ENCODE measurements at regions not wholly inside any gene's neighbourhood (a gene's known extent, or its start where the extent isn't known, plus 50 kb on each side); places are given as distances from the start of the nearest gene placed in this dataset.
"Not testable (repeated sequence)": the region's sequence is repeated elsewhere in the genome, so short reads cannot be mapped to it uniquely, and the experiment has no call there.

- intact Hi-C loops (cut with DNase I; ENCODE audit: low total_unique reads): no loop called here
- 89 to 90% methylated on average over 5 of the region's 5 CpGs for WGBS, 2 donors
- Histone ChIP-seq H3K9me3 (no peaks in the 10 kb centered on the region), H3K27ac (no peak overlapping the region), H3K4me1 (no peaks in the 10 kb centered on the region), H3K27me3 (no peaks in the 10 kb centered on the region), H3K4me3 (no peak overlapping the region), H3K36me3 (ENCODE audit: low read depth, missing control alignments) (no peaks in the 10 kb centered on the region)
- TF ChIP-seq CTCF (IDR thresholded peaks at IDR 0.05) (no peak), POLR2A (IDR thresholded peaks at IDR 0.05) (no peak)
- no peak for DNase-seq
Observed at GRCh38 chr3:72164635-72164978, 379.7 kb upstream of the PROK2 start.

- Histone ChIP-seq H3K4me1 (no peaks in the 10 kb centered on the region), H3K36me3 (ENCODE audit: low read depth, missing control alignments) (no peaks in the 10 kb centered on the region), H3K4me3 (no peak overlapping the region), H3K9me3 (no peaks in the 10 kb centered on the region), H3K27ac (no peak overlapping the region), H3K27me3 (no peaks in the 10 kb centered on the region)
- no peak for DNase-seq
- TF ChIP-seq CTCF (IDR thresholded peaks at IDR 0.05) (no peak), POLR2A (IDR thresholded peaks at IDR 0.05) (no peak)
- intact Hi-C loops (cut with DNase I; ENCODE audit: low total_unique reads): no loop called here
- 93 to 94% methylated on average over 4 to 7 of the region's 7 CpGs for WGBS, 2 donors
Observed at GRCh38 chr3:72163809-72164634, 379.1 kb upstream of the PROK2 start.

- 88 to 93% methylated on average over 6 of the region's 6 CpGs for WGBS, 2 donors
- TF ChIP-seq CTCF (IDR thresholded peaks at IDR 0.05) (no peak), POLR2A (IDR thresholded peaks at IDR 0.05) (no peak)
- intact Hi-C loops (cut with DNase I; ENCODE audit: low total_unique reads): no loop called here
- H3K27ac ChIP-seq: no peak overlapping the region
- H3K36me3 ChIP-seq (ENCODE audit: low read depth, missing control alignments): no peaks in the 10 kb centered on the region
- H3K9me3 ChIP-seq: no peaks in the 10 kb centered on the region
- H3K4me1 ChIP-seq: no peaks in the 10 kb centered on the region
- H3K4me3 ChIP-seq: no peak overlapping the region
- H3K27me3 ChIP-seq: no peaks in the 10 kb centered on the region
- DNase-seq: no peak
Observed at GRCh38 chr3:72162649-72163184, 377.8 kb upstream of the PROK2 start.

GRCh38 chr3:72161881-72162595, 377.1 kb upstream of the PROK2 start:
- Histone ChIP-seq H3K27ac (no peak overlapping the region), H3K4me1 (no peaks in the 10 kb centered on the region), H3K4me3 (no peak overlapping the region), H3K9me3 (no peaks in the 10 kb centered on the region), H3K27me3 (no peaks in the 10 kb centered on the region), H3K36me3 (ENCODE audit: low read depth, missing control alignments) (no peaks in the 10 kb centered on the region)
- no peak for TF ChIP-seq POLR2A (IDR thresholded peaks at IDR 0.05)
- no peak for TF ChIP-seq CTCF (IDR thresholded peaks at IDR 0.05)
- intact Hi-C loops (cut with DNase I; ENCODE audit: low total_unique reads): no loop called here
- 56 to 83% methylated on average over 13 of the region's 13 CpGs for WGBS, 2 donors
- DNase-seq: no peak

GRCh38 chr3:72161285-72161684, 376.3 kb upstream of the PROK2 start:
- WGBS, 2 donors: 96 to 97% methylated on average over 3 of the region's 3 CpGs
- DNase-seq; H3K9me3 ChIP-seq; intact Hi-C loops (cut with DNase I; ENCODE audit: low total_unique reads); H3K4me1 ChIP-seq; H3K4me3 ChIP-seq; H3K27ac ChIP-seq; H3K27me3 ChIP-seq; H3K36me3 ChIP-seq (ENCODE audit: low read depth, missing control alignments): not testable (repeated sequence)

Measured in testis (tissue), 2 donors.